GM23338 (cell line): ENCODE measurements at regions not wholly inside any gene's neighbourhood (a gene's known extent, or its start where the extent isn't known, plus 50 kb on each side); places are given as distances from the start of the nearest gene placed in this dataset.

ENCODE experiments used
- ATAC-seq: fragments of 200-7000 bp; cut with Tn5 transposase; 3 replicates; pipeline ENCODE4 v1.9.1; 2020
- DNase-seq: peaks from one replicate; pipeline ENCODE4 v3.0.0-alpha.2; 2015; ENCODE audit warnings: low spot score
- H2AFZ ChIP-seq: fragments of 200-600 bp; sonication (generic); 2 replicates; pipeline ENCODE4 v1.8.0; 2016; ENCODE audit warnings: antibody characterized with exemption, mild to moderate bottlenecking, moderate library complexity
- H3F3A ChIP-seq: fragments of 200-600 bp; sonication (generic); replicated peaks from 2 replicates; pipeline ENCODE4 v1.8.0; 2017; ENCODE audit warnings: antibody characterized with exemption, mixed run types, low read depth
- H3K27ac ChIP-seq: fragments of 200-600 bp; sonication (generic); 2 replicates; pipeline ENCODE4 v1.6.1; 2016; ENCODE audit warnings: low read depth
- H3K27me3 ChIP-seq: fragments of 200-600 bp; sonication (generic); 2 replicates; pipeline ENCODE4 v1.8.0; 2016; ENCODE audit warnings: mild to moderate bottlenecking, mixed run types, moderate library complexity; ENCODE audit not compliant: insufficient read depth
- H3K36me3 ChIP-seq: fragments of 200-600 bp; sonication (generic); 2 replicates; pipeline ENCODE4 v1.8.0; 2016; ENCODE audit warnings: mild to moderate bottlenecking; ENCODE audit not compliant: insufficient read depth
- H3K4me1 ChIP-seq: fragments of 200-600 bp; sonication (generic); 2 replicates; pipeline ENCODE4 v1.8.0; 2016; ENCODE audit warnings: mild to moderate bottlenecking, moderate library complexity; ENCODE audit not compliant: insufficient read depth
- H3K4me2 ChIP-seq: fragments of 200-600 bp; sonication (generic); 2 replicates; pipeline ENCODE4 v1.7.1; 2017; ENCODE audit warnings: mixed run types
- H3K4me3 ChIP-seq: fragments of 200-600 bp; sonication (generic); 2 replicates; pipeline ENCODE4 v1.6.1; 2016; ENCODE audit warnings: mixed run types
- H3K79me2 ChIP-seq: fragments of 200-600 bp; sonication (generic); replicated peaks from 2 replicates; pipeline ENCODE4 v1.8.0; 2017; ENCODE audit warnings: mild to moderate bottlenecking; ENCODE audit not compliant: insufficient read depth
- H3K9me2 ChIP-seq: fragments of 200-600 bp; sonication (generic); 2 replicates; pipeline ENCODE4 v1.8.0; 2017; ENCODE audit not compliant: insufficient read depth
- H4K20me1 ChIP-seq: fragments of 200-600 bp; sonication (generic); replicated peaks from 2 replicates; pipeline ENCODE4 v1.8.0; 2017; ENCODE audit warnings: mild to moderate bottlenecking; ENCODE audit not compliant: insufficient read depth
- H3K27ac Mint-ChIP-seq: 2 replicates; pipeline ENCODE4 v1.8.0; 2020; ENCODE audit warnings: inconsistent platforms, mild to moderate bottlenecking, moderate library complexity, mixed read lengths
- H3K27me3 Mint-ChIP-seq: 3 replicates; pipeline ENCODE4 v1.8.0; 2022; ENCODE audit warnings: low read depth, mild to moderate bottlenecking, moderate library complexity, mixed read lengths, inconsistent platforms; ENCODE audit not compliant: insufficient read depth, poor library complexity
- H3K36me3 Mint-ChIP-seq: 3 replicates; pipeline ENCODE4 v1.8.0; 2021; ENCODE audit warnings: low read depth, mild to moderate bottlenecking, inconsistent platforms, moderate library complexity, mixed read lengths
- H3K4me1 Mint-ChIP-seq: 3 replicates; pipeline ENCODE4 v1.8.0; 2020; ENCODE audit warnings: mild to moderate bottlenecking, inconsistent platforms, mixed read lengths
- H3K4me3 Mint-ChIP-seq: 3 replicates; pipeline ENCODE4 v1.8.0; 2021; ENCODE audit warnings: moderate library complexity, mild to moderate bottlenecking, inconsistent platforms, mixed read lengths
- H3K9me3 Mint-ChIP-seq: 3 replicates; pipeline ENCODE4 v1.8.0; 2020; ENCODE audit warnings: moderate library complexity, mild to moderate bottlenecking, inconsistent platforms, mixed read lengths
- CREB1 ChIP-seq: fragments of 250-450 bp; sonication (Bioruptor Pico); IDR thresholded peaks from 2 replicates; pipeline ENCODE4 v1.5.0; 2020; ENCODE audit warnings: low read depth, mild to moderate bottlenecking, moderate library complexity
- EZH2 ChIP-seq: fragments of 200-600 bp; sonication (generic); IDR thresholded peaks from one replicate; pipeline ENCODE4 v1.8.0; 2017; ENCODE audit warnings: antibody characterized with exemption, mild to moderate bottlenecking, low read depth; ENCODE audit not compliant: unreplicated experiment
- EZH2phosphoT487 ChIP-seq: fragments of 200-600 bp; sonication (generic); IDR thresholded peaks from one replicate; pipeline ENCODE4 v1.8.1; 2018; ENCODE audit warnings: antibody characterized with exemption; ENCODE audit not compliant: unreplicated experiment
- JUNB ChIP-seq: IDR thresholded peaks from one replicate; pipeline ENCODE4 v1.6.1; 2016; ENCODE audit warnings: antibody characterized with exemption; ENCODE audit not compliant: unreplicated experiment
- POLR2AphosphoS5 ChIP-seq: IDR thresholded peaks from 2 replicates; pipeline ENCODE4 v1.6.1; 2016; ENCODE audit warnings: antibody characterized with exemption, low read depth
- STAT1 ChIP-seq: IDR thresholded peaks from one replicate; pipeline ENCODE4 v1.6.1; 2016; ENCODE audit warnings: antibody characterized with exemption; ENCODE audit not compliant: unreplicated experiment
- ZNF114 ChIP-seq: fragments of 250-450 bp; sonication (Bioruptor Pico); IDR thresholded peaks from 2 replicates; pipeline ENCODE4 v1.5.0; 2020; ENCODE audit warnings: mild to moderate bottlenecking, moderate library complexity
- ZNF331 ChIP-seq: fragments of 250-450 bp; sonication (Bioruptor Pico); IDR thresholded peaks from 2 replicates; pipeline ENCODE4 v1.5.0; 2020; ENCODE audit warnings: low read depth, mild to moderate bottlenecking, moderate library complexity
- ZNF462 ChIP-seq: fragments of 250-450 bp; sonication (Bioruptor Pico); IDR thresholded peaks from 2 replicates; pipeline ENCODE4 v1.5.0; 2020; ENCODE audit warnings: mild to moderate bottlenecking, moderate library complexity
- TF ChIP-seq, protein P1 (sequence below), 2 experiments: fragments of 200-600 bp in 1 of 2; sonication (generic) in 1 of 2; conservative IDR thresholded peaks; 2 replicates each; pipeline versions ENCODE4 v1.5.1 to v1.6.1; 2016 to 2017; ENCODE audit warnings: antibody characterized with exemption in 2 of 2, low read depth in 2 of 2, mild to moderate bottlenecking in 2 of 2, moderate library complexity in 1 of 2

- Mint-ChIP-seq H3K4me3 (no peak overlapping the region), H3K27ac (no peak overlapping the region), H3K36me3 (no peaks in the 10 kb centered on the region), H3K9me3 (peaks cover 2% of the 10 kb centered on the region; the same call in 1 of the 3 replicates), H3K27me3 (no peaks in the 10 kb centered on the region), H3K4me1 (no peaks in the 10 kb centered on the region)
- Histone ChIP-seq H3F3A (no peaks in the 10 kb centered on the region), H4K20me1 (no peaks in the 10 kb centered on the region), H3K79me2 (no peaks in the 10 kb centered on the region), H3K27ac (no peak overlapping the region), H3K36me3 (no peaks in the 10 kb centered on the region), H3K4me3 (no peak overlapping the region), H2AFZ (no peak overlapping the region), H3K4me2 (no peak overlapping the region), H3K4me1 (no peaks in the 10 kb centered on the region), H3K9me2 (no peaks in the 10 kb centered on the region), H3K27me3 (no peaks in the 10 kb centered on the region)
- ATAC-seq (no peak), DNase-seq (no peak)
- no peak for TF ChIP-seq ZNF114 (CRISPR knock-in tag)
- TF ChIP-seq, protein P1, sequence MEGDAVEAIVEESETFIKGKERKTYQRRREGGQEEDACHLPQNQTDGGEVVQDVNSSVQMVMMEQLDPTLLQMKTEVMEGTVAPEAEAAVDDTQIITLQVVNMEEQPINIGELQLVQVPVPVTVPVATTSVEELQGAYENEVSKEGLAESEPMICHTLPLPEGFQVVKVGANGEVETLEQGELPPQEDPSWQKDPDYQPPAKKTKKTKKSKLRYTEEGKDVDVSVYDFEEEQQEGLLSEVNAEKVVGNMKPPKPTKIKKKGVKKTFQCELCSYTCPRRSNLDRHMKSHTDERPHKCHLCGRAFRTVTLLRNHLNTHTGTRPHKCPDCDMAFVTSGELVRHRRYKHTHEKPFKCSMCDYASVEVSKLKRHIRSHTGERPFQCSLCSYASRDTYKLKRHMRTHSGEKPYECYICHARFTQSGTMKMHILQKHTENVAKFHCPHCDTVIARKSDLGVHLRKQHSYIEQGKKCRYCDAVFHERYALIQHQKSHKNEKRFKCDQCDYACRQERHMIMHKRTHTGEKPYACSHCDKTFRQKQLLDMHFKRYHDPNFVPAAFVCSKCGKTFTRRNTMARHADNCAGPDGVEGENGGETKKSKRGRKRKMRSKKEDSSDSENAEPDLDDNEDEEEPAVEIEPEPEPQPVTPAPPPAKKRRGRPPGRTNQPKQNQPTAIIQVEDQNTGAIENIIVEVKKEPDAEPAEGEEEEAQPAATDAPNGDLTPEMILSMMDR (conservative IDR thresholded peaks at IDR 0.05; ENCODE audit: low read depth in 2 of 2), result no peak
- no peak for TF ChIP-seq ZNF331 (CRISPR knock-in tag)
- TF ChIP-seq STAT1, result no peak
Observed at GRCh38 chr4:79017481-79017880, 78.2 kb upstream of the PAQR3 start.

DNA sequence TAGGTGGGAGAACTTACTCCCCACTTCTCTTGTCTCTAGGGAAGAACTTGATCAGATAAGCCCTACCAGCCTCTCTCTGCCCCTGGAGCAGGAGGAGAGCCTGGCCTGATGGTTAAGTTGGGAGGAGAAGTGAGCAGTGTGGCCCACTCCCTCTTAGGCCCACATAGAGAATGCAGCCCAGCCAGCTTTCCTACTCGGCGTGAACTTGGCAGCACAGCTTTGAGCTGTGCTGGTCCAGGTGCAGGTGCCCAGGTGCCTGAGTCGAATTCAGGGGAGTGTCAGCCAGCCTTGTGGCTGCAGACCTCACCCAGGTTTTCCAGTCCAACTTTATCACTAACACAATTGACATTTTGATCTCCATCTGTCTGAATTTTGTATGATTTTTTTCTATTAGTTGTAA is 77.6 kb upstream of the PAQR3 start:
- no peaks in the 10 kb centered on the region for H3K36me3 ChIP-seq
- no peaks in the 10 kb centered on the region for H3K4me1 Mint-ChIP-seq
- no peaks in the 10 kb centered on the region for H3K9me2 ChIP-seq
- H3K27ac Mint-ChIP-seq, result no peak overlapping the region
- H2AFZ ChIP-seq, result no peak overlapping the region
- DNase-seq (no peak), ATAC-seq (peak; percentile 55)
- H3K9me3 Mint-ChIP-seq, result peaks cover 2% of the 10 kb centered on the region; the same call in 1 of the 3 replicates
- H4K20me1 ChIP-seq, result no peaks in the 10 kb centered on the region
- H3K4me2 ChIP-seq, result no peak overlapping the region
- no peaks in the 10 kb centered on the region for H3K4me1 ChIP-seq
- no peak overlapping the region for H3K27ac ChIP-seq
- H3K27me3 Mint-ChIP-seq, result no peaks in the 10 kb centered on the region
- no peaks in the 10 kb centered on the region for H3F3A ChIP-seq
- no peak overlapping the region for H3K4me3 Mint-ChIP-seq
- no peaks in the 10 kb centered on the region for H3K36me3 Mint-ChIP-seq
- H3K79me2 ChIP-seq, result no peaks in the 10 kb centered on the region
- H3K4me3 ChIP-seq, result no peak overlapping the region
- H3K27me3 ChIP-seq, result no peaks in the 10 kb centered on the region
- TF ChIP-seq JUNB, result no peak
- TF ChIP-seq EZH2phosphoT487, result no peak
- no peak for TF ChIP-seq ZNF114 (CRISPR knock-in tag)
- no peak for TF ChIP-seq EZH2
- TF ChIP-seq ZNF331 (CRISPR knock-in tag), result no peak
- no peak for TF ChIP-seq CREB1 (CRISPR knock-in tag)
- TF ChIP-seq, protein P1 (conservative IDR thresholded peaks at IDR 0.05; ENCODE audit: low read depth in 2 of 2), result no peak
- no peak for TF ChIP-seq STAT1
- no peak for TF ChIP-seq POLR2AphosphoS5
- TF ChIP-seq ZNF462 (CRISPR knock-in tag), result no peak
